ENCODE measurements at regions not wholly inside any gene's neighbourhood (a gene's known extent, or its start where the extent isn't known, plus 50 kb on each side); places are given as distances from the start of the nearest gene placed in this dataset.

DNA sequence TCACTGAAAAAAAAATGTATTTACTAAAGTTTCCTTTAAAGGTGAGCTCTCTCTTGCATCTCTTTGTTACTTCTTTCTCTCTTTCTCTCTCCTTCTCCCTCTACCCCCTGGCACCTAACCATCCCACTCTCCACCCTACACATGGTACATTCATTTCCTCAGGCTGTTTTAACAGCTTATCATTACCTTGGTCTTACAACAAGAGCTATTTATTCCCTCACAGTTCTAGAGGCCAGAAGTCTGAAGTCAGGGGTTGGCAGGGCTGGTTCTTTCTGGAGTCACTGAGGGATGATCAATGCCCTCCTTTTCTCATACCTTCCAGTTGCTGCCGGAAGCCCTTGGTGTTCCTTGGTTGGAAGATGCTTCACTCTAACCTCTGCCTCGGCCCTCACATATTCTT lies 91.1 kb upstream of the DSCAM start:
- FAIRE-seq = no peak
- no peak for DNase-seq (ENCODE audit: insufficient read length, low spot score)
- TF ChIP-seq, protein P1, sequence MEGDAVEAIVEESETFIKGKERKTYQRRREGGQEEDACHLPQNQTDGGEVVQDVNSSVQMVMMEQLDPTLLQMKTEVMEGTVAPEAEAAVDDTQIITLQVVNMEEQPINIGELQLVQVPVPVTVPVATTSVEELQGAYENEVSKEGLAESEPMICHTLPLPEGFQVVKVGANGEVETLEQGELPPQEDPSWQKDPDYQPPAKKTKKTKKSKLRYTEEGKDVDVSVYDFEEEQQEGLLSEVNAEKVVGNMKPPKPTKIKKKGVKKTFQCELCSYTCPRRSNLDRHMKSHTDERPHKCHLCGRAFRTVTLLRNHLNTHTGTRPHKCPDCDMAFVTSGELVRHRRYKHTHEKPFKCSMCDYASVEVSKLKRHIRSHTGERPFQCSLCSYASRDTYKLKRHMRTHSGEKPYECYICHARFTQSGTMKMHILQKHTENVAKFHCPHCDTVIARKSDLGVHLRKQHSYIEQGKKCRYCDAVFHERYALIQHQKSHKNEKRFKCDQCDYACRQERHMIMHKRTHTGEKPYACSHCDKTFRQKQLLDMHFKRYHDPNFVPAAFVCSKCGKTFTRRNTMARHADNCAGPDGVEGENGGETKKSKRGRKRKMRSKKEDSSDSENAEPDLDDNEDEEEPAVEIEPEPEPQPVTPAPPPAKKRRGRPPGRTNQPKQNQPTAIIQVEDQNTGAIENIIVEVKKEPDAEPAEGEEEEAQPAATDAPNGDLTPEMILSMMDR (IDR thresholded peaks at IDR 0.05; ENCODE audit: insufficient read depth, missing control alignments) = no peak

- TF ChIP-seq, protein P1 (IDR thresholded peaks at IDR 0.05; ENCODE audit: insufficient read depth, missing control alignments) = no peak
- no peak for FAIRE-seq
- no peak for DNase-seq (ENCODE audit: insufficient read length, low spot score)
These were observed 91.7 kb upstream of the DSCAM start for GRCh38 chr21:40938611-40939010.

DNA sequence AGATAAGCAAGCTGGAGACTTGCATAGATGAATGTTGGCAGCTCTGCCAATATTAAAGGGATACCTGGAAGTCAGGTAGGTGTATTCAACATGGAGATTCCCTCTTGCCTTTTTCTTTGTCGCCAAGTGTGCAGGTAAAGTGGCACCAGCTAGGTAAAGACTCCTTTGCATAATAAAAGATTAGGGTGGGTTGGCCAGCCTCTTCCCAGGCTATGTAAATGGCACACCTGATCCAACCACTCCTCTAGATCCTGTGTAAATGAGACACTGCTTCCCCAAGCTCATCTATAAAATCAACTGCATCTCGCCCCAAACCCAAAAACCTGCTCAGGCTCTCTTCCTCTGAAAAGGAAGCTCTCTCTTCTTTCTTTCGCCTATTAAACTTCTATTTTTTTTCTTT lies 100.8 kb upstream of the DSCAM start:
- no peak for FAIRE-seq
- TF ChIP-seq, protein P1 (IDR thresholded peaks at IDR 0.05; ENCODE audit: insufficient read depth, missing control alignments) = no peak
- DNase-seq (ENCODE audit: insufficient read length, low spot score) = no peak

- TF ChIP-seq, protein P1 (IDR thresholded peaks at IDR 0.05; ENCODE audit: insufficient read depth, missing control alignments) = no peak
- FAIRE-seq = no peak
- DNase-seq (ENCODE audit: insufficient read length, low spot score) = no peak
These were observed 104.0 kb upstream of the DSCAM start for GRCh38 chr21:40950970-40951369.

DNA sequence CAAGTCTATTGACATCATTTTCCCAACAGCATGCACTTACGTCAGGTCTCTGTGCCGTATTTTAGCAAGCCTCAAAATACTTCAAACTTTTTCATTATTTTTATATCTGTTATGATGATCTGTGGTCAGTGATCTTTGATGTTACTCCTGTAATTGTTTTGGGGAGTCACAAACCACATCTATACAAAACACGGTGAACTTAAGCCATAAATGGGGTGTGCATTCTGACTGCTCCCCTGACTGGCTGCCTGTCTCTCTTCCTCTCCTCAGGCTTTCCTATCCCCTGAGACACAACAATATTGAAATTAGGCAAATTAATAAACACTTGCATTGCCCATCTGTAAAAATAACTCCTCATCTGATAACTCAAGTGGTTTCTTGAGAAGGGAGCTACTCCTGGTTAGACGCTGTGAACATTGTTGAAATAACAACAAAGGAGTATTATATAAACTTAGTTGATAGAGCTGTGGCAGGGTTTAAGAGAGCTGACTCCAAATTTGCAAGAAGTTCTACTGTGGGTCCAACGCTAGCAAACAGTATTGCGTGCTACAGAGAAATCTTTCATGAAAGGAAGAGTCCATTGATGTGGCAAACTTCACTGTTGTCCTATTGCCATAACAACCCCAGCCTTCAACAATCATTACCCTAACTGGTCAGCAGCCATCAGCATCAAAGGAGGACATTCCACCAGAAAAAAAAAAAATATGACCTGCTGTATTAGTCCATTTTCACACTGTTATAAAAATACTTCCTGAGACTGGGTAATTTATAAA lies 105.8 kb upstream of the DSCAM start:
- TF ChIP-seq, protein P1 (IDR thresholded peaks at IDR 0.05; ENCODE audit: insufficient read depth, missing control alignments) = no peak
- DNase-seq (ENCODE audit: insufficient read length, low spot score) = no peak
- no peak for FAIRE-seq

DNA sequence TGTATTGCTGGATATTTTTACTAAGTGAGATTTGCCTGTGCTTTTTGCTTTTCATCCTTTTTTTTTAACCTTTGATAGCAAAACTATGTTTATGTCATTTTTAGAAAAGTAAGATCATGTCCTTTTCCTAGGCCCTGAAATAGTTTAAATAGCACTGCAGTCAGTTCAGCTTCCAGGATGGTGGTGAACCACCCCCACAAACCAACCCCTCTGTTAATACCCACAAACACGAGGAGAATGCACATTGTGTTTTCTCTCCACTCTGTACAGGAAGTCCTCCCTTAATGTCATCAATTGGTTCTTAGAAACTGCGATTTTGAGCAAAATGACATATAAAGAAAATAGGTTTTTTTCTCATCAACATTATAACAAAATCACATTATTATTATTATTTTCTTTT lies 117.7 kb upstream of the DSCAM start:
- TF ChIP-seq, protein P1 (IDR thresholded peaks at IDR 0.05; ENCODE audit: insufficient read depth, missing control alignments) = no peak
- no peak for DNase-seq (ENCODE audit: insufficient read length, low spot score)
- no peak for FAIRE-seq

- FAIRE-seq = no peak
- no peak for DNase-seq (ENCODE audit: insufficient read length, low spot score)
- TF ChIP-seq, protein P1 (IDR thresholded peaks at IDR 0.05; ENCODE audit: insufficient read depth, missing control alignments) = no peak
These were observed 120.8 kb upstream of the DSCAM start for GRCh38 chr21:40967771-40968170.

All from D721Med (cell line).